ENCODE measurements at regions not wholly inside any gene's neighbourhood (a gene's known extent, or its start where the extent isn't known, plus 50 kb on each side); places are given as distances from the start of the nearest gene placed in this dataset.

DNA sequence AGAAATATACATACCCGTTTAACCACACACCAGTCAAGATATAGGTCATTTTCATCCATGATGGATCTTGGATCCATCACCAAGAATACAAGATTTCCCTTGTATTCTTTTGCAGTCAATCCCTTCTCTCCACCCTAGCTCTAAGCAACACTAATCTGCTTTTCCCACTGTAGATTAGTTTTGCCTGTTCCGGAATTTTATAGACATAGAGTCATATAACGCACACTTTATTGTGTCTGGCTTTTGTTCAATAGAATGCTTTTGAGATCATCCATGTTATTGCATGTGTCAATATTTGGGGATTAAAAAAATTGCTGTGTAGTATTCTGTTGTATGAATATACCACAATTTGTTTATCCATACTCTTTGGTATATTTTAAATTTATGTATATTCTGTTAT is 235.6 kb upstream of the BCOR start:
- TF ChIP-seq, protein P1, sequence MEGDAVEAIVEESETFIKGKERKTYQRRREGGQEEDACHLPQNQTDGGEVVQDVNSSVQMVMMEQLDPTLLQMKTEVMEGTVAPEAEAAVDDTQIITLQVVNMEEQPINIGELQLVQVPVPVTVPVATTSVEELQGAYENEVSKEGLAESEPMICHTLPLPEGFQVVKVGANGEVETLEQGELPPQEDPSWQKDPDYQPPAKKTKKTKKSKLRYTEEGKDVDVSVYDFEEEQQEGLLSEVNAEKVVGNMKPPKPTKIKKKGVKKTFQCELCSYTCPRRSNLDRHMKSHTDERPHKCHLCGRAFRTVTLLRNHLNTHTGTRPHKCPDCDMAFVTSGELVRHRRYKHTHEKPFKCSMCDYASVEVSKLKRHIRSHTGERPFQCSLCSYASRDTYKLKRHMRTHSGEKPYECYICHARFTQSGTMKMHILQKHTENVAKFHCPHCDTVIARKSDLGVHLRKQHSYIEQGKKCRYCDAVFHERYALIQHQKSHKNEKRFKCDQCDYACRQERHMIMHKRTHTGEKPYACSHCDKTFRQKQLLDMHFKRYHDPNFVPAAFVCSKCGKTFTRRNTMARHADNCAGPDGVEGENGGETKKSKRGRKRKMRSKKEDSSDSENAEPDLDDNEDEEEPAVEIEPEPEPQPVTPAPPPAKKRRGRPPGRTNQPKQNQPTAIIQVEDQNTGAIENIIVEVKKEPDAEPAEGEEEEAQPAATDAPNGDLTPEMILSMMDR (IDR thresholded peaks at IDR 0.05) = no peak

DNA sequence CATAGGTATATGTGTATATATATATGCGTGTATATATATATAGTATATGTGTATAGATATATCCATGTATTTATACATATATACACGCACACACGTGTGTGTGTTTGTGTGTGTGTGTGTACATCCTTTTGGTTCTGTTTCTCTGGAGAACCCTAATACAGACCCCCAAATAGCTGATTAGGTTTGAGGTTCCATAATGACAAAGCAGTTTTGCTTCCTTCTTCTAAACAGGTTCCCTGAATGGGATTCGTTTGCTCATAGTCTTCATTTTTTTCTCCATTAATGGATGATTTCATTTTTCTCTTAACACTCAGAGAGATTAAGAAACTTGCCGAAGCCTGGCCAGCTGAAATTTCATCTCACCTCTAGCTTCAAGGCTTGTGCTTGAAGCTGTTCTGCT is 234.0 kb upstream of the BCOR start:
- TF ChIP-seq, protein P1 (IDR thresholded peaks at IDR 0.05) = no peak

DNA sequence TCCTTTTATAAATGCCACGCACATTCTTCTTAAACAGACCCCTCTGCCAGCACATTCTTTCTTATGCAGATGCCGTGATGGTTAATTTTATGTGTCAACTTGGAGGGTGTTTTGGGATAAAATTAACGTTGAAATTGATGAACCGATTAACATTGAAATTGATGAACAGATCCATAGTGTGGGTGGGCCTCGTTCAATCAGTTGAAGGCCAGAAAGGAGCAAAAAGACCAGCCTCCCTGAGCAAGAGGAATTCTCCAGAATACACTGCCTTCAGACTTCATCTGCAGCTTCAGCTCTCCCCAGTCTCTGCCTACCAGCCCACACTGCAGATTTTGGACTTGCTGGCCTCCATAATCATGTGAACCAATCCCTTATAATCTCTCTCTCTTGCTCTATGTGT is 233.6 kb upstream of the BCOR start:
- TF ChIP-seq, protein P1 (IDR thresholded peaks at IDR 0.05) = no peak

GRCh38 chrX:40329616-40330015 is 231.9 kb upstream of the BCOR start:
- TF ChIP-seq, protein P1 (IDR thresholded peaks at IDR 0.05) = no peak

DNA sequence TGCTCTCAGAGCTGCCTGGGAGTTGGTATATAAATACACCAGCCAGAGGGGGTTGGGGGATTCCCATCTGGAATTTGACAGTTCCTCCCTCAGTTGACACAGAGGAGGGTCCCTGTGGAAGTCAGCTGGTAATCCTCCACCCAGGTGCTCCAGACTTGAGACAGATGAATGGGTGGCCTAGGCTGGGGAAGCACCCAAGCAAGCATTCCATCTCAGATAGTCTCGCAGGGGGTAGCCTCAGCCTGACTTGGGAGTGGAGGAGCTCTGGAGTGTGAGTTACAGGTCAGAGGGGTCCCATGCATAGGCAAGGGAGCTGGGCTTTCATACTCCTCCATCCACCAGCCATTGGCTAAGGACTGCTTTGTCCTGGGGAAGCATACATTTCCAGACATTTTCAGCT is 229.3 kb upstream of the BCOR start:
- TF ChIP-seq, protein P1 (IDR thresholded peaks at IDR 0.05) = no peak

DNA sequence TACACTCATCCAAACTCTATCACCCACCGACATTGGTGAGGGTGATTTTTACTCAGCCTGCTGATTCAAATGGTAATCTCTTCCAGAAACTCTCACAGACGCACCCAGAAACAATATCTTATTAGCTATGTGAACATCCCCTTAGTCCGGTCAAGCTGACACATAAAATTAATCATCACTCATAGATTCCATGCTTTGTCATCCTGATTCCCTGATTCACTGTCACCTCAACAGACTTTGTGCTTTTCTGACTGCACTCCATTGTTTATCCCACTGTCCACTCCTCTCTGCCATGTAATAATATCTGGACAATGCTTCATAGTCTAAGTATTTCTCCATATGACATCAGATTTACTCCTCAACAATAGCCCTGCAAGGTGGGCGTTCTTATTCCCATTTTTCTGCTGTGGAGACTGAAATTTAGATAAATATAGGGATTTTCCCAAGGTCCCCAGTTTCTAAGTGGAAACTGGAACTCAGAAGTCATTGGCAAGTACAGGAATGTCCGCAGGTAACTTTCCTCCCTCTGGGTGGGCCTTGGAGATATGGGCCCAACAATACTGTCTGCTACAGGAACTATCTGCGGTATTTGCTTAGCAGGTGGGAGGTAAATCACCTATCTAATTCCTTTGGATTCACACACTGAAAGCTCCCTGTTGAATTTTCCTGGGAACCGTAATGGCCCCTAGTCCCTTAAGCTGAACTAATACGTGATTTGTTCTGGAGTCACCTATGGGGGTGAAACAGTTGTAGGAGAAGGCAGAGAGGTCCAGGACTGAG is 228.6 kb upstream of the BCOR start:
- TF ChIP-seq, protein P1 (IDR thresholded peaks at IDR 0.05) = no peak

DNA sequence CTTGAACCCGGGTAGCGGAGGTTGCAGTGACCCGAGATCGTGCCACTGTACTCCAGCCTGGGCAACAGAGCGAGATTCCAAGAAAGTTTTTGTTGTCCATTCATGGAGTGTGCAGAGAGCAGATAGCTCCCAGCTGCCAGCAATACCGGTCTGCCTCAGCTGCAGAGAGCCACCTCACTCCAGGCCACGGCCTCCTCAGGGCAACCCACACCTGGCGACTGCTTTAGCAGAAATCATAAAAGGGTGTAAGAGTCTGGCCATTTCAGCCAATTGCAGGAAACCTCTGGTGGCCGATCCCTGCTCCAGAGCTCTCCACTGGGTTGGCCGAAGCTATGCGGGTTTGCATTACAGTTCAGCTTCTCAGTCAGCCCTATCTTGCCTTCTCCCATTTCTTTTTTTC is 227.4 kb upstream of the BCOR start:
- TF ChIP-seq, protein P1 (IDR thresholded peaks at IDR 0.05) = no peak

- TF ChIP-seq, protein P1 (IDR thresholded peaks at IDR 0.05) = no peak
These were observed 226.2 kb upstream of the BCOR start for GRCh38 chrX:40323977-40324376.

All from LNCAP (cell line).